Stimulated activated CD4-positive, alpha-beta T cell treated with anti-CD3 and anti-CD28 coated beads, Interleukin-2, amount 100 ng/mL, for 4 hours (primary cell): ENCODE measurements at regions not wholly inside any gene's neighbourhood (a gene's known extent, or its start where the extent isn't known, plus 50 kb on each side); places are given as distances from the start of the nearest gene placed in this dataset.

Source experiments
- DNase-seq: peaks from one replicate; pipeline ENCODE4 v3.0.0-alpha.2; 2020; ENCODE audit warnings: low read depth

DNA sequence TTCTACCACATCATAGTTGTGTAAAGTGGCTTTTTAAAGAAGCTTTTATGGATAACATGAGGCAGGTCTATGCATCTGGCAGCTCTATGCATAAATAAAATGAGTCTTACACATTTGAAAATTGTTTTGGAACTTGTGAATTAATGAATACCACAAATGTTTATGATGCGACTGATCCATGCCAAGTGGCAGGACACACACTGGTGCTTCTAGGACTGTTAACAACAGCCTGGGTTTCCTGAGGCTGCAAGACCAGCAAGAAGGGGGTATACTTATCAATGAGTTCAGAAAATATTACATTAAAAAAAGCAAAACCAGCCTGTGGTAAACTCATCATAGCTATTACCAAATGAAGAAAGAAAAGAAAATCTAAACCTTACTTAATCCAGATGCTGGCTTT is 212.9 kb upstream of the PDE10A start:
- no peak for DNase-seq

- no peak for DNase-seq
Measured at GRCh38 chr6:165873976-165874375, 210.9 kb upstream of the PDE10A start.

GRCh38 chr6:165872811-165873210 is 209.8 kb upstream of the PDE10A start:
- DNase-seq: no peak

DNA sequence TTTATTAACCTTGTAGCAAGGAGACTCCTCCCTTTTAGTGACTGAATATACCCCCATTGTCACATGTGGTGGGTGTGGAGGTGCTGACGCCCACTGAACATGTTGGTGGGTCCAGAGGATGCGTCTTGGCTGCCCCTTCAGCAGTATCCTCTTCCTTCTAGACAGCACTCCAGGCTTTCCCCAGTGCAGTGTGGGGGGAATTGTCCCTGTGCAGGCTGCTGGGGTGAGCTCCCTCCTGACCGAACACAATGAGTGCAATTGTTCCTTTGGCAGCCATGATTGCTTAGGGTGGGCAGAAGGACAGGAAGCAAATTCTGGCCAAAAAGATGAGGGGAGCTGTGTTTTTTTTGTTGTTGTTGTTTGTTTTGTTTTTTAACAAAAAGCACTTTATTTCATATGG is 209.3 kb upstream of the PDE10A start:
- no peak for DNase-seq

DNA sequence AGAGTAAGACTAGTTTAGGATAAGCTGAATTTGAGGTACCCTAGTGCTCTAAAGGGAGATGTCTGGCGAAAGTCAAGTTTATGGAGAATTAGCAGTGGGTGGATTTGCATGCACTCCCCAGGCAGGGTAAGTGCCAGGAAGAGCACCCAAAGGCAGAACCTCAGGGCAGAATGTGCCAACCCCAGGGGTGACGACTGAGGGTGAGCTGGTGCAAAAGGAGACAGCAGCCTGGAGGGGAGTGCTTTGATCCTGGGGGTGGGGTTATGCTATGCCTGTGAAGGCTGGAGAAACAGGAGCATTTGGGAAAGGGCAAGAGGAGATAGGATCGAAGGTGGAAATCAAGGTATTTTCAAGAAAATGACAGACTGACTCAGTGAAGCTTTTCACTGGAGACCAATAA is 208.5 kb upstream of the PDE10A start:
- DNase-seq: no peak

DNA sequence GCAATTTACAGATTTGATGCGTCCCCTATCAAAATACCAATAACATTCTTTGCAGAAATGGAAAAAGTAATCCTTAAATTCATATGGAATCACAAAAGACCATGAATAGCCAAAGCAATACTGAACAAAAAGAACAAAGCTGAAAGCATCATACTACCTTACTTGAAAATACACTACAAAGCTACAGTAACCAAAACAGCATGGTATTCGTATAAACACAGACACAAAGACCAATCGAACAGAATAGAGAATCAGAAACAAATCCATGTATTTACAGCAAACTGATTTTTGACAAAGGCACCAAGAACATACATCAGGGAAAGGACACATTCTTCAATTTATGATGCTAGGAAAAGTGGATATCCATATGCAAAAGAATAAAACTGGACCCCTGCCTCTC is 206.5 kb upstream of the PDE10A start:
- DNase-seq: no peak

GRCh38 chr6:165864925-165865324 is 201.9 kb upstream of the PDE10A start:
- no peak for DNase-seq

GRCh38 chr6:165864218-165864617 is 201.2 kb upstream of the PDE10A start:
- no peak for DNase-seq

DNA sequence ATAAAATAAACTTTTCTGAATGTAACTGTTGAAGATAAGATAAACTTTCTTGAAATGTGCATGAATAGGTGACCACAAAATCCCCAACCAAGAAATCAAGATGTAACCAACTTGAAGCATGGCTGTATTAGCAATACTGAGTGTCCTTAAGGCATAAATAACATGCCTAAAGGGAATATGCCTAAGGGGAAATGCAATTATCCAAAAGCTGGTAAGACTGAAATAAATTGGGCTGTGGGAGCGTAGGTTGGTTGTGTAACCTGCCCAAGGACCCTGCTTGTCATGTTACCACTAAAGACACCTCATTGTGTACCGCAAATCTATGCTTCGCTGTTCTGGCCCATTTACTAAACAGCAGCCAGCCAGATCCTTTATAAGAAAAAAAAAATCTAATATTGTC is 200.8 kb upstream of the PDE10A start:
- no peak for DNase-seq

GRCh38 chr6:165862813-165863212 is 199.8 kb upstream of the PDE10A start:
- no peak for DNase-seq

DNA sequence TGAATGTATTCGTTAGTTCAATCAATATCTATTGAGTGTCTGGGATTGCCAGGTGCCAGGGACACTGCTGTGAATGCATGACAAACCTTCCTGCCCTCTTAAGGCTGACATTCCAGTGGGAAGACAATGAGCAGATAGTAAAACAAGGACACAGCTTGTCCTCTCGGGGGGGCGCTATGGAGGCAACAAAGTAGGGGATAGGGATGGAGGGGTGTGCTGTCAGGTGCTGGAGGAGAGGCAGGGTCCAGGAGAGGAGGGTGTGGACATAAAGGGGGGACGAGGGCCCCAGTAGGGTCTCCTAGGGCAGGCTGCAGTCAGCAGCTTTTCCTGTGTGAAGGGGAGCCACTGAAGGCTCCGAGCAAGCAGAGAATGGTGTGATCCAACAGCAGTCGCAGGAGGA is 198.2 kb upstream of the PDE10A start:
- no peak for DNase-seq

DNA sequence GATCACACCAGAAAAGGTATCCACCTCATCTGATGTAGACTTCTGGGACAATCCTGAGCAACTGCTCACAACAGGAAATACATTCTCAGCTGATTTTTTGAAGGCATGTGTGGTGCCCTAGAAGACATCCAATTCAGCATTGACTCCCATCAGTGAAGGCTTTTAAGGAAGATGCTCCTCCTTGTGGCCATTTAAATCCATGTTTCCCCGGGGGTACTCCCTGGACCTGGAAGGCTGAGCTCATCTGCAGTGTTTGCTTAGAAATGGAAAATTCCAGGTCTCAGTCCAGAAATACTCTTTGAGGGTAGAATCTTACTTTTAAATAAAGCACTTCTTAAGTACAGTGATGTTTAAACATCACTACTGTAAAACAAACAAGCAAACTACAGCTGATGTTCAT is 195.5 kb upstream of the PDE10A start:
- DNase-seq: no peak

DNA sequence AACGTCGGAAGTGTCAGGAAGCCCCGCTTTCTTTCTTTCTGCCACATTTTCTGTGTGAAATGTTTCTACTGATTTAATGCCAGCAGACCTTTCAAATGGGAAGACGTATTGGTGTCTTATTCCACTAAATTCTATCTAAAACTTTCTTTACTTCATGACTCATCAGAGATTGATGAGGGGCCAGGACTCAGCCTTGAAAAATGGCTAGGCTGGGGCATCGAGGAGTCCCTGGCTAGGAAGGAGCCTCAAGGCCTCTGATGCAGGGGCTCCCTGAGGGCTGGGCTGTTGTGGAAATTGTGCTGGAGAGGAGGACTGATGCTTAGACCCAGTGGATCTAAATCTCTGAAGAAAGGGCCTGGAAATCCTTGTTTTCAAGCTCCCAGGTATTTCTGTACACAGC is 192.8 kb upstream of the PDE10A start:
- no peak for DNase-seq

GRCh38 chr6:165854863-165855593 is 192.0 kb upstream of the PDE10A start:
- DNase-seq: no peak

GRCh38 chr6:165854061-165854862 is 191.2 kb upstream of the PDE10A start:
- DNase-seq: no peak

DNA sequence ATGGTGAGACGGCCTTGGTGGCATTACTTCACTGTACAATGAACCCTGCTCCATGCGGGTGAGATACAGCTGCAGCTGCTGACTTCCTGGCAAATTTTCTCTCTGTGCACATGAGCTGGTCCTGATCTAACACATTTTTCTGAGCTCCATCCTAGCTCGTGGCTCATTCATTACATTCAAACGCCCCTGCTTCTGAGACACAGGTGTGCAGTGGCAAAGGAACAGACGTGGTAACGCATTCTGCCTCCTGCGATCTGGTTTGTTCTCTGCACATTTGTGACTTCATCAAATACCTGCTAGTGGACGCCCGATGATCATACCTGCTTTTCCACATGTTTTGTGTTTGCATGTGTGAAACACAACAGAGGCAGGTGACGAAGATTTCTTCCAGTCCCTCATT is 189.6 kb upstream of the PDE10A start:
- no peak for DNase-seq

GRCh38 chr6:165850434-165851019 is 187.5 kb upstream of the PDE10A start:
- DNase-seq: peak; percentile 16

- DNase-seq: no peak
Measured at GRCh38 chr6:165849534-165850430, 186.7 kb upstream of the PDE10A start.

DNA sequence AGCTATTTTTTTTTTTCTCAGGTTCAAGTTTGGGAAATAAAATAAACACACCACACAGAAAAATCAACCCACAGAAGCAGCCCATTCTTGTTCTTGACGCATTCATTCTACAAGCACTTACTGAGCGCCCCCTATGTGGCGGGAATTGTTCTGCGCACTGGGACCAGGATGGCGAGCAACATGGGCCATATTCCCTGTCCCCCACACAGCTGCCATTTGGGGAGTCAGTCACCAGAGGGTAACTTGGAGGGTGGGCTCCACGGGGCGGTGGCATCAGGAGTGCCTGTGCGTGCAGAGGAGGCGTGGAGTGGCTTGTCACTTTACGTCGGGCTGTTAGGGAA is 185.0 kb upstream of the PDE10A start:
- no peak for DNase-seq

DNA sequence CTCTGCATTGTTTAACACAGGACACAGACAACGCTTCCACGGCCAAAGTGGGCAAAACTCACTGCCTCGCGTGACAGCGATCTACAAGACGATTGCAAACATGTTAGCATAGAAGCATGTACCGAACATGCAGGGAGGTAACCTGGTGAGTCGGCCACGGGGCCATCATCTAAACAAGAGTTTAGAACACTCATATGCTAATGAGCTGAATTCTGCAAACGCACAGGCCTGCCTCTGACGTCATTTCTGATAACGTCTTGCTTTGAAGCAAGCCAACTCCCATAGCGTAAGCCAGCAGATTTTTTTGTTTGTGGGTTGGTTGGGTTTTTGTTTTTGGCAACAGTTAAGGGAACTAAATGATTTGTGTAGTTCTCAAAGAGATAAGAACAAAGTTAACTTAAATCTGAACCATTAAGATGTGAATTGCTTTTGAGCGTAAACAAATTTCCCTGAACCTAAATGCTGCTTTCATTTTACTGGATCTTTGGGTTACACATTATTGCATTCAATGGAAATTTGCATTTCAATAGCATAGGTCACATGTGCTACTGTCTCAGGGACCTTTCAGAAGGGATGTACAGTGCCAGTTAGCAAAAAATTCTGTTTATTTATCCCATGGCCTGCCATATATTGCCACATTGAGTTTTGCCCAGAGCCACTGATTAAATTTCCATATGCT is 184.5 kb upstream of the PDE10A start:
- DNase-seq: no peak

DNA sequence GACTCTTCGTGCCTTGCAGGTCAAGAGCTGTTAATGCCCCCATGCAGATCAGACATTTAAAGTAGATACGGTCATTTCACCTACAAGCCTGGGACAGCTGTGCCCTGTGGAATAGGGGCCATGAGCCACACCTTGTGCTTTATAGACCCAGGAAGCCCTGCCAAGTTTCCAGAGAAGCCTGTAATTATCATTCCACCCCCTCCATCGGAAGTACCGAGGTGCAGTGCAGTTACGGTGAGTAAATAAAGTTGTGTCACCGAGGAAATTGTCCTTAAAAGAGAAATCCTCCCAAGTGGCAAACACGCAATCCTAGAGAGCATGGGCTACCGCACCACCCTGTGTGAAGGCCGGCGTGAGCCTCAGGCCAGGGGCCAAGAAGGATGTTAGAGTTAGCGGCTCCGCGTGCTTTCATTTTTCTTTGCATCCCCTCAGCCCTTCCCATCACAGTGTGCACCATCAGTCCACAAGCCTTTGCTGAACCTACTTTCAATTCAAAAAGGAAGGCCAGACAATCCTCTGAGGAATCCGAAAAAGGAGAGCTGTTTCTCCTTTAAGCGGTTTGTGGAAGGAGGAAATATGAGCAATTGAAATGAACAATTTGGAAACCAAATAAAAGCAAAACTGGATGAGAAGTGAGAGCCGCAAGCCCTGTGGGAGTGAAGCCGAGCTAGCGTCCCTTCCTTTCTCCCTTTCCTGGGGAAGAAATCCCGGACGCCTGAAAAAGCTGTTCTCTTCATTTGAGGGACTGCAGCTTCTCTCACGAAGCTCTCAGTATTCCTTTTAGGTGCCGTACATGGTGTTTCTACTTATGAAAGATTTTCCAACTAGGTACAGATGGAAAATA is 183.3 kb upstream of the PDE10A start:
- DNase-seq: no peak
